Left renal pelvis (tissue), 4 donors: ENCODE measurements at regions not wholly inside any gene's neighbourhood (a gene's known extent, or its start where the extent isn't known, plus 50 kb on each side); places are given as distances from the start of the nearest gene placed in this dataset.

Experiments
- DNase-seq, 4 donors: peaks; one replicate each; pipeline ENCODE4 v3.0.0-alpha.2; 2013; ENCODE audit warnings: low read depth in 4 of 4, low spot score in 3 of 4

DNA sequence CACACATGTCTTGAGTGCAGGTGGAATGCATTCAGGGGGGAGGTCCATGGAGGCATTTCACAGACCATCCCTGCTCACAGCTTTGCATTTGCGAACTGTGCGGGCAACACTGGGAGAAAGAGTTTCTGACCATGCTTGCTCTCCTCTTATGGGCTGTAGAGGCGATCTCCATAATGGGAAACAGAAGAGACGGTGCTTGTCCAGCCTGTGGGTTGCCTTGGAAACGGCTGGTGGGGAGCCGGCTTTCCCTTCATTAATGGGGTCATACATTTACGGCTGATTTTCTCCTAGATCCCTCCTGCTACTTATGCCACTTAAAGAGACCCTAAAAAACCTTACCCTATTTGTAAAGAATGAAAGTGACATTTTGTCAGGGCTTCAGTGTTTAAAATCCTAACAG, 147.4 kb downstream of the SOX11 start:
- no peak for DNase-seq

DNA sequence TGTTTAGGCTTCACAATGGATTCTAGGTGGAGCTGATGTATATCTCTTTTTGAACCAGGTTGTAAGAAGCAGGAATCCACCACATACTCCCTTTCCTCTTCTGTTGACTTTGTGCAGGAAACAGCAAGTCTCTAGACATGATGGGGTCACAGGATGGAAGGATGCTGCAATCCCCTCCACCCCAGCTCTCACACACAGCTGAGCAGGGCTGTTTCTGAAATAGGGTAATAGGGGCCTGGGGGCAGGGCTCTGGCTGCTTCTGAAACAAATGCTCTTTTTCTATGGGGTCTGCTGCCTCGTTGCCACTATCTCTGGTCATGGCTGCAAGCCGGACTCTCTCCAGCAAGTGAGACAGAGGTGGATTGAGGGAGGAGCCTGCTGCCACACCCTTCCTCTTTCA, 148.9 kb downstream of the SOX11 start:
- DNase-seq = no peak

DNA sequence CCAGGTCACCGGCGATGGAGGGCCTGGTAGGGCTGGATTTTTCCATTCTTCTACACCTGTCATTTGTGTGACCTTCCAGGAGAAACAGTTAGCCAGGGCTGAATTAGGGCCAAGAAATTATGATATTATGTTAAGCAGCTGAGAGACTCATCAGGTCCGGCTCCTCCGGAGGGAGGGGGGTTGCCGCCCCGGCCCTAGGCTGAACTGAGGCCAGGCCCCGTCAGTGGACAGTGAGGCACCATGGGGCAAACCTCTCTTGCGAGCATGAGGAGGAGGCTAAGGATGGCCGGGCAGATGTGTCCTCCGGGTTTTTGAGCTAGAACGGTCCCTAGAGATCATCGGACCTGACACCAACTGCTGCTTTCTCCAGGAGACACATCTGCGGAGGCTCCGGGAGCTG, 150.1 kb downstream of the SOX11 start:
- no peak for DNase-seq

DNA sequence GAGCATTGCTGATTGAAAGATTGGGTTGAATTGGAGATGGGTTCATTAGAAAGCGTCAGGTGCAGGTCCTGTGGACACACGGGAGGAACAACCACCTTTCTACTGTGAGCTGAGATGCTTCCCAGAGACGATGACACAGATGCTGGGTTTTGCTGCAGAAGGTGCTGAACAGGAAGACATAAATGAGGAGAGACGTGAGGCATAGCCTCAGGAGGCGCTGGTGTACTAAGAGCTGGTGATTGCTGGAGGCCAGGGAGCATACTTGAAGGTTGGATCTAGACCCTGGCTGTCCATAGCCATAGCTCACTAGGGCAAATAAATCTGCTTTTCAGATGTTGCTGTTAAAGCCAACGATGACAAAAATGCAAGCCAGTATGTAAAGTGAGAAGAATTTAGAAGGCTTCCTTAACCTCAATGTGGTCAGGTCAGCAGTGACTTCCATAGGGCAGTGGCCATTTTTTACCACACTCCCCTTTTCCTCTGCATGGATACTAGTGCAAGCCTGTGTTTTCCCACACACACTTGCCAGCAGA, 153.7 kb downstream of the SOX11 start:
- DNase-seq = no peak

DNA sequence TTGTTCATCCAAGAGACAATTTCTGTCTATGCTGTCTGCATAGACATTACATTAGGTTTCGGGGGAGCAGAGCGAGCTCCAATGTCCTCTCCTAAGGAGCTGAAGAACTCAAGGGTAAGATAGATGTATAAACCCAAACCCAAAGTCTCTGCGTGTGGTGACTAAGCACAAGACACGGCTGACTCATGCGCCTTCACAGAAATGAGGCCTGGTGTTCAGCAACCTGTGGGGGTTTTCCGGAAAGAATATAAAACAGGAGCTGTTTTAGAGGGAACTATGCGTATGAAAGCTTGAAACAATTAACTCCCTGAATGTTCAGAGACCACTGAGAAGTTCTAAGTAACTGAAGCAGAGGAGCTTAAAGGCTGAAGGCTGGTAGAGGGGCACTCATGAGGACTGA, 154.7 kb downstream of the SOX11 start:
- no peak for DNase-seq

DNA sequence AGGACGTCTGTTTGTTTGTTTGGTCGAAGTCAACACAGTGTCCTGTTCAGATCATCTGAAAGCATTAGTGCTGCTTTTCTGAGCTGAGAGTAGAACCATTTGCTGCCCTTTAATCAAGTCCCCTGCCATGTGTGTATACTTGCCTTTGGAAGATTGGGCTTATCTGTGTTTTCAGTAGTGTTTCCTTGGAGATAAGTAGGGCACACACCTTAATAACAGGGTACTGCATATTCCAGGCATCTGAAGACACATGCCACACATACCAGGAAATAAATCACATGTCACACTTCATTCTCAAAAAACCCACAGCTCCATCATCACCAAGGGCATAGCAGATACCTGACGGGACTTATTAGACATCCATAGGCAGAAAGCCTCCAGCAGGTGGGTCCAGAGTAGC, 157.4 kb downstream of the SOX11 start:
- DNase-seq = no peak

DNA sequence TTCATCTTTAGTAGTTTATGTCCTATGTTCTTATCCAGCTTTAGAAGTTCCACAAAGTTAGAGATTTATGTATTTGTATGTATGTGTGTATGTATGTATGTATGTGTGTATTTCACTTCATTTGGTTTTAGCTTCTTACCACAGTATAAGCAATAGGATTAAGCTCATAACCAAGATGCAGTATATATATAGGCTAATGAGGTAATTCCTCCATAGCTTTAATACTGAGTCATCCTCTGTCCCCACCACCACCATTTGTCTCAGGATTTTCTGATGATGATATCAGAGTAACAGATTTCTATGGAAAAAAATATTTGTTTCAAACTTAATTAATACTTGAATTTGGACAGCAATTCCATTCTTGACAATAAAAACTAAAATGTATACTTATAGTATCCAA, 159.2 kb downstream of the SOX11 start:
- no peak for DNase-seq

DNA sequence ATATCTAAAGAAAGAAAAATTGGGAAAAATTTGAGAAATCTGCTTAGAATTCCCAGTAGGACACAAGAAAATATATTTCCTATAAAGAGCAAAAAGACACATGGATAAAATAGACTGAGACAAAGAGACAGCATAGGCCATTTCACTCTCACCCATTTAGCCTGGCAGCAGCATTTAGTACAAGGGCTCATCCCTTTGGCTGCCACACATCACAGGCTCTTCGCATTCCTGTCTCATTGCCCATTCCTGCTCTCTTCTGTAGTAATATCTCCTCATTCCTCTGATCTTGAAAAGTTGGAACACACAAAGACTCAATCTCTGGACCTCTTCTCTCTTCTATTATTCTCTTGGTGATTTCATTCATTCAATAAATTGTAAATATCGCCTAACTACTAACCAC, 162.6 kb downstream of the SOX11 start:
- no peak for DNase-seq

DNA sequence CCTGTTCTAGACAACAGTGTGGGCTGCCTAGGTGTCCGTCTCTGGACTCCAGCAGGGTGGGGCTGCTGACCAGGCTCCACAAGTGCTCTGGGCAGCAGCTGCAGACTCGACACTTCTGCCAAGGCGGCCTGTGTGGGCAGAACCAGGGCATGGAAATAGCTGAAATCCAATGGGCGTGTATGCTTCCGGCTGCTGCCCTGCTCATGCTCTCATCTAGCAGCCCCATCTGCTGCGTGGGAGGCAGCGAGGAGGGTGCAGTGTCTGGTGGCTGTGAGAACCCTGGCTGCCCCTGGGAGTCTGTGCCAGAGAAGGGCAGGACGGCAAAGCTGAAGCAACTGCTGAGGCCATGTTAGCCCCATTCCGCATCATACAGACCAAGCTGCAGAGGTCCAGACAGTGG, 174.9 kb downstream of the SOX11 start:
- DNase-seq = no peak

DNA sequence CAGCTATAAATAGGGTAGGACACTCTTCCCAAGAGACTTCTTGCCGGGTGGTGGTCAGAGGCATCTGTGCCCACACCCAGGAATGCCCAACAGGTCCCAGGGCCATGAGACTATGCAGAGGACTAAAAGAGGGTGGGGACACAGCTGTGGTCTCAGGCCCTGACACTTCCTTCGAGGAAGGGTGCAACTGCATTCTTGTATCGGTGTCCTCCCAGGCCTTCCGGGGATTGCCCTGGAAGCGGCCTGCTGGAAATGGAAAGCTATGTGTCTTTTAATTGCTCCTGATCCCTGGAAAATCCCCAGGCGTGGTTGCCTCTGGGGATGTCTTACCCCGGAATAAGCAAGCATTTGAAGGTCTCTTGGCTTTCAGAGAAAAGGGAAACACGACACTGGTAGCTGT, 176.7 kb downstream of the SOX11 start:
- DNase-seq = no peak

DNA sequence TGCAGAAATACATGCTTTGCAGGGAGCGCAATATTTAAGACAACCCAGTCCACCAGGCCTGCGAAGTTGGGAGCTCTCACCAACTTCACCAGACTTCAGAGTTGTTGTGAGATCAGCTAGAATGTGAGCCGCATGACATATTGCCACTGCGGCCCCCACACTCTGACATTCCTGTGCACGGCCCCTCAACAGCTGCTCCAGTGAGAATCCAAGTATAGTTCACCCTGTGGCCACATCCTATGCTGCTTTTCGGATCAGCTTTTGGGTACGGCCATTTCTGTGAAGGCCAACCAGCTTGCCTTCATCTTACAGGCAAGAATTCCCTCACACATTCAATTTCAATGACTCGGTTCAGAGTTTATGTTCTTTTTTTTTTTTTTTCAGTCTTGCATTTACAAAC, 177.8 kb downstream of the SOX11 start:
- DNase-seq = no peak

DNA sequence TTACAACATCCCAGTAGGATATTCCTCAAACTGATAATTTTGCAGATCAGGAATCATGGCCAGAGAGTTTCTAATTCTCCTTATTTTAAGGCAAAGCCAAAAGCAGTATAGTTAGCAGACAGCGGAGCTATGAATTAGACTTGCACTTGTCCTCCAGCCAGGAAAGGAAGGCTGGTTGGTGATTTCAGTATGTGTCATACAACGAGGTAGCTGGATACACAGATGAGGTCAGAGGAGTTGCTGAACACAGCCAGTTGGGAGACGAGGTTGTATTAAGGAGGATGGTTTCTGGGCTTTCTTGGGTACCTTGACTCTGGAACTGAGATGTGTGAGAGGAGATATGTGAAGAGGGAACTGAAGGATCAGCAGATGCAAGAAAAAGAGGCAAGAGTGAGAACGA, 185.2 kb downstream of the SOX11 start:
- no peak for DNase-seq

DNA sequence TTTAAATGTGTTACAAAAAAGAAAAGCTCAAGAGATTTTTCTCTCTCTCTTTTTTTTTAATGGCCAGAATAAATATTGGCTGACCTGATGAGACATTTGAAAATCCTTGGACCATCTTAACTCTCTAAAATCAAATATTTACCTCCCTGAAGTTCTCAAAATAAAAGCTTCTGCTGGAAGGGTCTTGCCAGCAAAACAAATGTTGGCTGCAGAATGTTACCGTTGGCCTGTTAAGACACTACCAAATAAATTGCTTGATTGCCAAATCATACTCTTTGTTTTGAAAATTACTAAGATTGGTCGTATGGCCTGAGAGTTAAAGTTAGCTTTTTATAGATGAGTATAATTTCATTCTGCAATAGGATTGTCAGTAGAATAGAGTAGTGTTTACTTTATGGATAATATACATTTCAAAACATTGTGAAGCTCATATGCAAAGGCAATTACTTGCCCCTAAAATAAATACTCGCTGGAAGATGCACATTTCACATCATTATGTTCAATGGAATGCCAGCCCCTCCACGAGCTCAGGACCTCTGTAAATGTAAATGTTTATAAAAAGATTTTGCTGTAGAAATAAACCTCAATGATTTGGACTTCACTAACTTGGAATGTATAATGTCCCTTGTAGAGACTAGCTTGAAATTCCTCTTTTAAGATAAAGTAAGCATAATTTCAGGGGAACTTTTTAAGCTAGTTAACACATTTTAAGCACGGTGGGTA, 193.4 kb downstream of the SOX11 start:
- no peak for DNase-seq

DNA sequence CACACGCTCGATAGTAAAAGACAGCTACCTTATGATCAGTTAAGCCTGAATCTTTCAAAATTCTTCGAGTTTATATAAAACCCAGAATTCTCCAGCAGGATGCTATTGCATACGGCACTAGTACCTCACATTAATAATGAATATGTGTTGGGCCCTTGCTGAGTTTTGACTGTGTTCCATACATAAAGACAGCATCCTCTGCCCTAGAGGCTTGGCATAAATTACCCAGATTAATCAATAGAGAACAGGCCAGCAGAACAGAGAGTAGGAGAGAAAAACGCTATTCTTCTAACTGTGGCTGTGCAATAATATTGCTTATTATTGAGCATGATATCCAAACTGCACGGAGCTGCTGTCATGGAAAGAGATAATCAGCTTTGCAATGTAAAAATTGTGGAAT, 194.3 kb downstream of the SOX11 start:
- DNase-seq = no peak

DNA sequence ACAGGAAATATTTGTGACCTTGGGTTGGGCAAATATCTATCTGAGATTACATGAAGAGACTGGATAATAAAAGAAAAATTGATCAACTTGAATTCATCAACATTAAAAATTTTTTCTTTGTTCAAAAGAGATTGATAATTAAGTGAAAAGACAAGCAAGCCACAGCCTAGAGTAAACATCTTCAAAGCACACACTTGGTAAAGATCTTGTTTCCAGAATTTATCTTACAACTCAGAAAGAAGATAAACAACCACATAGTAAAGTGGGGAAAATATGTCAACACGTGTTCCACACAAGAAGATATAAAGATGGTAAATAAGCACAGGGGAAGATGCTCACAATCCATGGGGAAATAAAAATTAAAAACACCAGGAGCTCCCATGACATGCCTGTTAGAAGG, 195.9 kb downstream of the SOX11 start:
- no peak for DNase-seq

DNA sequence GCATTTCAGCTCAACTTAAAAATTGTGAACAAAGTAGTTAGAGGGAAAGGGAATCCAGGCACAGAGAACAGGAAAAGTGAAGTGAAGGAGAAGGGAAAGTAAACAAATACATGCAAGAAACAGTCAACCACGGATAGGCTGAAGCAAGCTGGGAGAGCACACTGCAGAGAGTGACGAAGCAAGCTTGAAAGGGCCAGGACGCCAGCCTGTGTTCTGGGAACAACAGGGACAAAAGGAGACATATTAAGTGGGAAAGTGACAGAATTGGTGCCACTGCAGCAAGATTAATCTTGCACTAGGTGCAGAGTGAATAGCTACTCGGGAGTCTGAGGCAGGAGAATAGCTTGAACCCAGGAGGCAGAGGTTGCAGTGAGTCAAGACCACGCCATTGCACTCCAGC, 197.3 kb downstream of the SOX11 start:
- DNase-seq = no peak

DNA sequence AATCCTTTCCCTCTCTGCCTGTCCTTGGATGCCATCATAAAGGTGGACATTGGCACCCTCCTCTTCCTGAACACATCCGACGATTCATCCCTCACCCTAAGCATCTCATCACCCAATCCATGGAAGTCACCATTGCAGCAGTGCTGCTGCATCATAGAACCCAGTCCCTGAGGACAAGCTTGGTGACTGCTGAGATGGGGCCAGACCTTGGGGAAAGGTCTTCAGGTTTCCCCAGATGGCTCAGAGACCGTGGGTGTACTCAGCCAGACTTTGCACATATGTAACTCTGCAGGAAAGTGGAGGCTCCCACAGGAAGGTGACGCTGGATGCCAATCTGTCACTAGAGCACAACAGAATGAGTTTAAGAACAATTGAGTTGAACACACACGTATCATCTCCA, 202.2 kb downstream of the SOX11 start:
- no peak for DNase-seq

DNA sequence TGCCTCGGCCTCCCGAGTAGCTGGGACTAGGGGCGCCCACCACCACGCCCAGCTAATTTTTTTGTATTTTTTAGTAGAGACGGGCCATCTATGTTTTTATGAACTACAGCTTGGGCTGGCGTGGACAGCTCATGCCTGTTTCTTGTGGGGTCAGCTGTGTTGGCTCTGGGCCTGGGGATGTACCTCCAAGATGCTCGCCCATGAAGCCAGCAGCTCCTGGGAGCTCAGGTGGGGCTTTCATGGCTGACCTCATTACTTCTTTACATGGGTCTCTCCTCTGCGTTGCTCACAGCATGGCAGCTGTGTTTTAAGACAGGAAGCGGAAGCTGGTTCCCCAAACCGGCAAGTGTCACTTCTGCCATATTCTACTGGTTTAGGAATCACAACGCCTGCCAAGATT, 203.1 kb downstream of the SOX11 start:
- no peak for DNase-seq

DNA sequence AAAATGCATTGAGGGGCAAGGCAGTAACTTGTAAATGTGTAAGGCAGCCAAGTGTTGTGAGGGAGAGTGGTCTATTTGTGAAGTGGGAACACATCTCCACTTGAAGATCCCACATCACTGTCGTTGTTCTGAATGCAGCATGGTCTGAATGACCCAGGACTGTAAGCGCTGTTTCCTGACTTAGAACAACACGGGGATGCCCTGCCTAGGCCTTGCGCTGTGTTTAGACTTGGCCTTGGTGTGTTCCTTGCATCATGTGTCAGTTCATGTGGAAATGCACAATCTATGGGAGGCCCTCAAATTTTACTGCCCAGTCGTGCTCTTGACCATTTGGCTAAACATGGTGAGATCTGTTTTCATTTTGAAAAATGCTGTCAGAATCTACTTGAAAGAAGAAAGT, 205.1 kb downstream of the SOX11 start:
- no peak for DNase-seq

DNA sequence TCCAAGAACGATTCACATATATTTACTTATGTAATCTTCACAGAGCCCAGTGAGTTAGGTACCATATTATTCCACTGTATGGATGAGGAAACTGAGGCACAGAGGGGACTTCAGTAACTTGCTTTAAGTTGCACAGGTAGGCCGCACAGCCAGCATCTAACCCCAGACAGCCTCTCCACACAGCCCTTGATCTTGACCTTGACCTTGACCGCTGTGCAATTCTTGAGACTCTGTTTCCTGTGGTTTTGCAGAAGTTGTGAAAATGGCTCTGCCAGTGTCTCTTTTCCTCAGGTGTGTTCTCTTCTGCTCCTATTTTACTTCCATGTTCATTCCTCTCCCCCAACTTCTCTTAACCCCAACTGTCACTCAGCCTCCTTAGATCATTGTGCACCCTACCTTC, 206.5 kb downstream of the SOX11 start:
- DNase-seq = no peak

DNA sequence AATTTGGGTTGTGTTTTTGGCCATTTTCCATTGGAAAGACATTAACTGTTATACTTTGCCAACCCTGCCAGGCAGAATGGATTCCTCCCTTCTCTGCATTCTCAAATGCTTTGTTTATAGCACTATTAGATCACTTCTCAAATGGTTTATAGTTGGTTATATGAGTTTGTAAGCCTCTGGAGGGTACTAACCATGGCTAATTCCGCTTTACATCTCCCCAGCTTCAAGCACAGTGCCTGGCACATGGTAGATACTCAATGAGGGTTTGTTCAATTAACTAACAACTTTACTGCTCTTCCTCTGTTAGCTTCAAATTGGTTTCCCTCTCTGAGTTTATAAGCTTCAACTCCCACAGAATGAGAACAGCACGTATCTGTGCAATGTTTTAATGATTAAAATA, 213.5 kb downstream of the SOX11 start:
- DNase-seq = no peak

DNA sequence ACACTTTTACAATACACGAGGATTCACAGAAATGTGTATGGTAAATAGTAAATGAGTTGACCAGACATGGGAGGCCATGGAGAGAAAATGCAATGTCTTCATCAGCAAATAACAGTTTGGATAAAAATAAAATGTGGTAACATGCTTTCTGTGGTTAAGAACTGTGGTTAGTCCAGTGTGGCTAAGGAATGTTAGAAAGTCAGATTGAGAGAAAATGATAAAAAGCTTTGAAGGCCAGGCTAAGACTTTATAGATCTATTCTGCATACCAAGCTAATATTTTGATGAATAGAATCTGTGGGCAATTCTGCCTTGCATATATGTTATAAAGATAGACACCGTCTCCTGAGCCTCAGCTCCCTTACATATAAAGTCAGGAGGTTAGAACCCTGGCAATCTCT, 215.9 kb downstream of the SOX11 start:
- no peak for DNase-seq

DNA sequence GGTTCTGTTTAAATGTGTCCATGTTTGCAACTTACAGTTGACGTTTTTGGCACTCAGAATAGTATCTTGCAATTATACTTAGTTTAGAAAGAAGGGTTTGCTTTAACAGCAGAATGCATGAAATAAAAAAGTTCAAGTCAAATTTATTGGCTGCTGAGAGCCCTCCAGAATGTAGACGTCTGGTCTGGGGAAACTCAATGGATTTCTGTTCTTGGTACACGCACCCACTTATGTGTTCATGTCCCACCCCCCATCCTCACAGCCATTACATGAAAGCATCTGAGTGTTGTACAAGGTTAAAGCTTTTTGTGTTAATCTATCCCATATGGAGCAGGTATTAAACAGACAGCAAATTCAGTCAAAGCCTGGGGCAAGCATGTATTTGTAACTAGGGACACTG, 219.5 kb downstream of the SOX11 start:
- no peak for DNase-seq
